ENCODE measurements at regions not wholly inside any gene's neighbourhood (a gene's known extent, or its start where the extent isn't known, plus 50 kb on each side); places are given as distances from the start of the nearest gene placed in this dataset.
A peak's percentile ranks its signal among the peaks of the same experiment; 100 is the strongest.

- H3K9me2 ChIP-seq (ENCODE audit: insufficient read depth, low read length) = no peaks in the 10 kb centered on the region
- TF ChIP-seq MXI1 (conservative IDR thresholded peaks at IDR 0.05; ENCODE audit: poor library complexity, severe bottlenecking) = no peak
- no peak for TF ChIP-seq RAD21 (conservative IDR thresholded peaks at IDR 0.05)
- H3K4me3 ChIP-seq (ENCODE audit: low read length) = no peak overlapping the region
- H3K79me2 ChIP-seq (replicated peaks; ENCODE audit: insufficient read depth, low read length) = no peaks in the 10 kb centered on the region
- no peaks in the 10 kb centered on the region for H4K20me1 ChIP-seq (ENCODE audit: insufficient read depth)
- peaks cover 82% of the 10 kb centered on the region for H3K27me3 ChIP-seq (ENCODE audit: insufficient read depth, low read depth, low read length)
- H3K9ac ChIP-seq (ENCODE audit: low read length) = no peak overlapping the region
- H3K9me3 ChIP-seq (ENCODE audit: low read length) = no peaks in the 10 kb centered on the region
- no peak overlapping the region for H2AFZ ChIP-seq (ENCODE audit: low read depth, low read length)
- H3K4me2 ChIP-seq (ENCODE audit: low read length) = no peak overlapping the region
- H3K36me3 ChIP-seq (ENCODE audit: insufficient read depth, low read length) = no peaks in the 10 kb centered on the region
- H3F3A ChIP-seq (ENCODE audit: insufficient read depth, low read length, poor library complexity, severe bottlenecking) = no peaks in the 10 kb centered on the region
- no peak overlapping the region for H3K27ac ChIP-seq (ENCODE audit: low read length)
Measured at GRCh38 chr2:45171136-45171501, 161.9 kb upstream of the SIX2 start.

- Histone ChIP-seq H3F3A (ENCODE audit: insufficient read depth, low read length, poor library complexity, severe bottlenecking) (no peaks in the 10 kb centered on the region), H2AFZ (ENCODE audit: low read depth, low read length) (no peak overlapping the region), H3K9me3 (ENCODE audit: low read length) (no peaks in the 10 kb centered on the region), H3K36me3 (ENCODE audit: insufficient read depth, low read length) (no peaks in the 10 kb centered on the region), H4K20me1 (ENCODE audit: insufficient read depth) (no peaks in the 10 kb centered on the region), H3K9me2 (ENCODE audit: insufficient read depth, low read length) (no peaks in the 10 kb centered on the region), H3K27ac (ENCODE audit: low read length) (no peak overlapping the region), H3K4me3 (ENCODE audit: low read length) (peak overlapping the region; percentile 69), H3K79me2 (replicated peaks; ENCODE audit: insufficient read depth, low read length) (no peaks in the 10 kb centered on the region), H3K4me2 (ENCODE audit: low read length) (no peak overlapping the region), H3K27me3 (ENCODE audit: insufficient read depth, low read depth, low read length) (peaks cover 88% of the 10 kb centered on the region), H3K9ac (ENCODE audit: low read length) (no peak overlapping the region)
- TF ChIP-seq TAF1 (IDR thresholded peaks at IDR 0.05; ENCODE audit: low read depth) = no peak
- TF ChIP-seq EZH2 (IDR thresholded peaks at IDR 0.05; ENCODE audit: borderline replicate concordance, insufficient read depth, low read length, poor library complexity, severe bottlenecking) = peak; percentile 97
Measured at GRCh38 chr2:45170191-45171135, 161.2 kb upstream of the SIX2 start.

GRCh38 chr2:45169339-45170190 is 160.3 kb upstream of the SIX2 start:
- Histone ChIP-seq H3K9ac (ENCODE audit: low read length) (peak overlapping the region; percentile 41), H3F3A (ENCODE audit: insufficient read depth, low read length, poor library complexity, severe bottlenecking) (no peaks in the 10 kb centered on the region), H3K27ac (ENCODE audit: low read length) (no peak overlapping the region), H2AFZ (ENCODE audit: low read depth, low read length) (no peak overlapping the region), H3K4me3 (ENCODE audit: low read length) (peak overlapping the region; percentile 69), H3K27me3 (ENCODE audit: insufficient read depth, low read depth, low read length) (peaks cover 90% of the 10 kb centered on the region), H3K36me3 (ENCODE audit: insufficient read depth, low read length) (no peaks in the 10 kb centered on the region), H3K79me2 (replicated peaks; ENCODE audit: insufficient read depth, low read length) (no peaks in the 10 kb centered on the region), H3K9me3 (ENCODE audit: low read length) (no peaks in the 10 kb centered on the region), H3K4me2 (ENCODE audit: low read length) (peak overlapping the region; percentile 53), H3K9me2 (ENCODE audit: insufficient read depth, low read length) (no peaks in the 10 kb centered on the region), H4K20me1 (ENCODE audit: insufficient read depth) (no peaks in the 10 kb centered on the region)
- TF ChIP-seq POLR2AphosphoS5 (IDR thresholded peaks at IDR 0.05) = no peak
- TF ChIP-seq CTCF (IDR thresholded peaks at IDR 0.05; ENCODE audit: poor library complexity, severe bottlenecking) = peak; percentile 28
- TF ChIP-seq EZH2 (IDR thresholded peaks at IDR 0.05; ENCODE audit: borderline replicate concordance, insufficient read depth, low read length, poor library complexity, severe bottlenecking) = peak; percentile 39
- no peak for TF ChIP-seq REST (IDR thresholded peaks at IDR 0.05; ENCODE audit: borderline replicate concordance)
- peak; percentile 26 for TF ChIP-seq SMC3 (conservative IDR thresholded peaks at IDR 0.05; ENCODE audit: poor library complexity)
- TF ChIP-seq MXI1 (conservative IDR thresholded peaks at IDR 0.05; ENCODE audit: poor library complexity, severe bottlenecking) = no peak
- no peak for TF ChIP-seq RAD21 (conservative IDR thresholded peaks at IDR 0.05)
